Tibial nerve (tissue), 3 donors: ENCODE measurements at regions not wholly inside any gene's neighbourhood (a gene's known extent, or its start where the extent isn't known, plus 50 kb on each side); places are given as distances from the start of the nearest gene placed in this dataset.

Experiments used
- POLR2A ChIP-seq, 2 donors: fragments of 450-650 bp; IDR thresholded peaks; one replicate each; pipeline ENCODE4 v1.6.1; 2017; ENCODE audit warnings: antibody characterized with exemption in 2 of 2, mild to moderate bottlenecking in 2 of 2, moderate library complexity in 2 of 2
- TF ChIP-seq, protein P1 (sequence below), 5 experiments: fragments of 200-600 bp in 3 of 5; fragments of 450-650 bp in 2 of 5; sonication (generic) in 3 of 5; IDR thresholded peaks; one replicate each; pipeline ENCODE4 v1.5.1; 2016 to 2019; ENCODE audit warnings: antibody characterized with exemption in 5 of 5, mild to moderate bottlenecking in 3 of 5, moderate library complexity in 2 of 5

DNA sequence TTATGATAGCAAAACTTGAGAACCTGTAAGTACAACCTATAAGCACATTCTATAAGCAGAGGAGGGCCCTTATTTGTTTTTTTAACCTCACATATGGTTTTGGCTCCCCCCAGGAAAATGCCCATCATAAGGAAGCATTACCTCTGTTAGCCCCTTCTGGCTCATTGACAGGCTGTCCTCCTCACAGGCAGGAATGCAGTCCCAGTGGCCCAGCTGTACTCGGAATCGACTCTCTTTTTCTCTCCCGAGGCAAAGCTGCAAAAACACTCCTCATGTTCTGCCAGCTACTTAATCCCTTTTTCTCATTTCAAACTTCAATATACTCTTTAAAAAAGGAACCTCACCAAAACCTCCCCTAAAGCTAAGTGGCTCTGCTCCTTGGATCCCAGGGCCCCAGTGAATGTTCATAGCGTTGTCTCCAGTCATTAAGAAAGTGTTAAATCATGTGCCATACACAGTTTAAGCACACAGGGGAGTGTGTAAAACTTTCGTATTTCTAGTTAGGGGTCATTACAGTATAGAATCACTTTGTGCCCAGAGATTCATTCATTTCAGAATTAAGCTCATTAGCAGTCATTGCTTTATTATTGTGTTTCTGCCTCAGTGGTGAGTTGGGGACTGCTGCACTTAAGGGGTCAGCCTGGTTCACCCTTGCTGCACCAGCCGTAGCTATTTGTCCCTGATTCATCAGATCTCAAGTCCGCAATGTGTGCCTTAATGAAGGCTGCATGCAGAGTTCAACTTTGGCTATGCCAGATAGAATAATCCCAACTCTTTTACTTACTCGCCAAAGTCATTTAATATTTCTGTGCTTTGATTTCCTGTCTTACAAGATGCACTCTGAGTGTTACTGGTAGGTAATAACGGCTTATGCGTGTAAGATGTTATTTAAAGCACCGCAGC is 57.6 kb downstream of the JRKL start:
- TF ChIP-seq, protein P1, sequence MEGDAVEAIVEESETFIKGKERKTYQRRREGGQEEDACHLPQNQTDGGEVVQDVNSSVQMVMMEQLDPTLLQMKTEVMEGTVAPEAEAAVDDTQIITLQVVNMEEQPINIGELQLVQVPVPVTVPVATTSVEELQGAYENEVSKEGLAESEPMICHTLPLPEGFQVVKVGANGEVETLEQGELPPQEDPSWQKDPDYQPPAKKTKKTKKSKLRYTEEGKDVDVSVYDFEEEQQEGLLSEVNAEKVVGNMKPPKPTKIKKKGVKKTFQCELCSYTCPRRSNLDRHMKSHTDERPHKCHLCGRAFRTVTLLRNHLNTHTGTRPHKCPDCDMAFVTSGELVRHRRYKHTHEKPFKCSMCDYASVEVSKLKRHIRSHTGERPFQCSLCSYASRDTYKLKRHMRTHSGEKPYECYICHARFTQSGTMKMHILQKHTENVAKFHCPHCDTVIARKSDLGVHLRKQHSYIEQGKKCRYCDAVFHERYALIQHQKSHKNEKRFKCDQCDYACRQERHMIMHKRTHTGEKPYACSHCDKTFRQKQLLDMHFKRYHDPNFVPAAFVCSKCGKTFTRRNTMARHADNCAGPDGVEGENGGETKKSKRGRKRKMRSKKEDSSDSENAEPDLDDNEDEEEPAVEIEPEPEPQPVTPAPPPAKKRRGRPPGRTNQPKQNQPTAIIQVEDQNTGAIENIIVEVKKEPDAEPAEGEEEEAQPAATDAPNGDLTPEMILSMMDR (IDR thresholded peaks at IDR 0.05): no peak
- TF ChIP-seq POLR2A (IDR thresholded peaks at IDR 0.05): no peak
